GM21367 (cell line): ENCODE measurements at regions not wholly inside any gene's neighbourhood (a gene's known extent, or its start where the extent isn't known, plus 50 kb on each side); places are given as distances from the start of the nearest gene placed in this dataset.
"Not testable (repeated sequence)": the region's sequence is repeated elsewhere in the genome, so short reads cannot be mapped to it uniquely, and the experiment has no call there.

Experiments
- ATAC-seq: cut with Tn5 transposase; IDR thresholded peaks from one replicate; pipeline ENCODE4 v1.9.1; 2021; ENCODE audit not compliant: unreplicated experiment

DNA sequence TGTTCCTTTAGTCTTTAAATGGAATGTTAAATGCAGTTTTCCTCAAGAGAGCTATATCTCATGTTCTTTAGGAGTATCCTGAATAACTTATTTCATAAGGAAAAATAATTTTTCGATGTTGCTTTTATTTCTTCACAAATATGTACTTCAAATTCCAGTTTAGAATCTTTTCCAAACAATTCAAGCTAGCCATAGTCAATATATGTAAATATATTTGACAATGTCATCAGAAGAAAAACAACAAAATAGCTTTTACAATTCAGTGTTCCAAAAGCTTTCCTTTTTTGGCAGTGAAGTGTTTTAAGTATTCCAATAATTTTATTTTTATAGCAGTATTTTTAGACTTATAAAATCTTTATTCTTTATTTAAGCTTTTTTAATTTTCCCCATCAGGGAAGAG lies 1532.0 kb downstream of the PCDH18 start:
- ATAC-seq: no peak

- no peak for ATAC-seq
These were observed 1537.9 kb downstream of the PCDH18 start for GRCh38 chr4:135994360-135994759.

DNA sequence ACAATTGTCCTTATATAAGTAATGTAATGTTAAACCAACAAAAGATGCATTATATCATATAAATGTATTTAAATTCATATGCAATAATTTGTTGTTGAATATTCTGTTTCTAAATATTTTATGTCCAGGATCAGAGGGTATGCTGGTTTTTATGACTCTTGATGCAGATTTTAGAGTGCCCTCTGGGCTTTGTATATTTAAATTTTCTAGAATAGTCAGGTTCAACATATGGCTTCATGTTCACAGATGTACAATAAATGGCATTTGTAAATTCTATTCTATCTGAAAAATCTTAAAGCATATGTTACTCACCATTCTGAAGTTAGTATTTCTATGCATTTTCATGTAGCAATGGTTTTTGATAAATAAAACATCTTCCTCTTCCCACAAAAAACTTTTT lies 1555.4 kb downstream of the PCDH18 start:
- ATAC-seq: no peak

- no peak for ATAC-seq
These were observed 1565.4 kb downstream of the PCDH18 start for GRCh38 chr4:135966936-135967335.

- ATAC-seq: no peak
These were observed 1569.3 kb downstream of the PCDH18 start for GRCh38 chr4:135963009-135963408.

DNA sequence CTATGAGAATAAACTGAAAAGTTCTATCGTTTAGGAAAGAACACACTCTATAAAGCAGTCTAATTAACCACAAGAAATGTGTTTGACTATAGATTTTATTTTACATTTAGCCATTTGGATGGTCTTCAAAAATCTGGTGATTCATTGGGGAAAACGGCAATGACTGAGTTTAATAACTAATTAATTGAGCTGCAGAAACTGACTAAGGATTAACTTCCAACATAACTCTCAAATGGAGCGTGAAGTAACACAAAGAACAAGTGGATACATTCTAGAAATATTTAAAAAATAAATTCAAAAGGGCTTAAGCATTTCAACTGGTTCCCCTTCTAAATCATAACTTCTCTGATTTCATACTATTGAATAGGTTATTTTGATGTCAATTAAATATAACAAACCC lies 1582.4 kb downstream of the PCDH18 start:
- no peak for ATAC-seq

DNA sequence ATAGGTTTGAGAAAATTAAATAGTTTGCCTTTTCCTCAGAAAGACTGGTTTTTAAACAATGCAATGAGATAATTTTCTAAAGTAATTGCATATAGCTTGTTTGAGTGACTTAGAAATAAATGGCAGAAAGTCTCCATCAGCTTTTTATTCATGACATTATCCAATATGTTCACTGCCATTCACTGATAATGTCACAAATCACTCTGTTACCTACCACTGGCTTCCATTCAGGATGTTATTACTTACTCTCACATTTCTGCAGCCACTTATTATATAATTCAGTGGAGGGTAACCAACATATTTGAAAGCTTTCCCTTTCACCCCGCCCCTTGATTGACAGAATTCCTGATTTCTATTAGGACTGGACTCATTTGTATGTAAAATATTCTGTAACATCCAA lies 1583.5 kb downstream of the PCDH18 start:
- no peak for ATAC-seq

- ATAC-seq: no peak
These were observed 1590.6 kb downstream of the PCDH18 start for GRCh38 chr4:135941671-135942070.

GRCh38 chr4:135934026-135934425 lies 1598.3 kb downstream of the PCDH18 start:
- no peak for ATAC-seq

DNA sequence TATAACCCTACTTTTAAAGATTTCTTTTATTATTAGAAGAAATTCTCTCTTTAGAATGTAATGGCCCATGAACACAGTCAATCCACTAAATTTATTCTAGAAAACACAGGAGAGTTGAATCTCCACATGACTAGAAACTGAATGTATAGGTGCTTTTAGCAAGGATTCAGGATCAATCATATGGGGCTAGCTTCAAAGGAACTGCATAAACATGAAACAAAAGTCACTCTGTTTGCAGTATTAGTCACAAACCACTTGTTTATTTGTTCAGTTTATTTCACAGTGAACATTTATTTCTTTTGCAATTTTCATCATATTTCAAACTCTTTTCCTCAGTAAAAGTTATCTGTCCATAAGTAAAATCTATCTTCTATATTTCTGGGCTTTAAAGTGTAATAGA lies 1604.6 kb downstream of the PCDH18 start:
- ATAC-seq: no peak

DNA sequence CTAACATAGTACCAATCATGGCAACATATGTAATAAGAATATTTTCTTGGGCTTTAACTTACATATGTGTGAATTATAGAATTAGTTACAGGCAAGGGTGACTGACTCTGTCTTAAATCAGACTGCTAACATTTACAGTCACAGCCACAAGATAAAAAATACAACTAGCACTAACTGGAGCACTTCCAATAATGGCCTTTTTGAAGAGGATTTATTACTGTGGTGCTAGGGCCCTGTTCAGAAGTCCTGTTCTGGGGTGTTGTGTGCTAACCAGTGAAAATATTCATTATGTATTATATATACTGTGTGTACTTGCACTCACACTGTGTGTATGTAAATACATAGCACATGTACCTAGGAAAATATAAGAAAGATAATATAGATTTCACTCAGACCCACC lies 1611.2 kb downstream of the PCDH18 start:
- no peak for ATAC-seq

DNA sequence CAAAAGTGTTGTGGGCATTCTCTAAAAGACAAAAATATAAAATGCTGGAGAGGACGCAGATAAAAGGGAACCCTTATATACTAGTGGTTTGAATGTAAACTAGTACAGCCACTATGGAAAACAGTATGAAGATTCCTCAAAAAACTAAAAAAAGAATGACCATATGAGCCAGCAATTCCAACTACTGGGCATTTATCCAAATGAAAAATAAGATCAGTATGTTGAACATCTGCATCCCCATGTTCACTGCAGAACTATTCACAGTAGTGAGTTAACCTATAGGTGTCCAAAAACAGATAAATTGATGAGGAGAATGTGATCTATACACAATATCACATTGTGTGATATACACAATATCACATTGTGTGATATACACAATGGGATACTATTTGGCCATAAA lies 1615.3 kb downstream of the PCDH18 start:
- no peak for ATAC-seq

DNA sequence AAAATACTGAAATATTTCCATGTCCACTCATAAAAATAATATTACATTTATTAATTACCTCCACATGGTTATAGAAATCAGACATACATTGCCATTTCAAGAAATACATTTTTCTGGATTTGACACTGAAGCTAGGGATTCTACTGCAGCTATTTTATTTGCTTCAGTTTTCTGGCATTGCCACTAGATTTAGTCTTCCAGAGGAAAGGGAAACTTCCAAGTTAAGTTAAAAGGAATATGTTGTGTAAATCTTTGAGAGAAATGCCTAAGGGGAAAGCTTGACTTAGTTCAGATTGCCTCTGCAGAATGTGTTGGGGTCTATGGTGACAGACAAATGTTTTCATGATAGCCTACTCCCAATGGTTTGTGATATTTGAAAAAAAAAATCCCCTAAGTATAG lies 1631.3 kb downstream of the PCDH18 start:
- ATAC-seq: no peak

- ATAC-seq: not testable (repeated sequence)
These were observed 1662.7 kb upstream of the PABPC4L start for GRCh38 chr4:135864304-135864703.

GRCh38 chr4:135840781-135841180 lies 1639.2 kb upstream of the PABPC4L start:
- no peak for ATAC-seq

- no peak for ATAC-seq
These were observed 1638.1 kb upstream of the PABPC4L start for GRCh38 chr4:135839712-135840111.

DNA sequence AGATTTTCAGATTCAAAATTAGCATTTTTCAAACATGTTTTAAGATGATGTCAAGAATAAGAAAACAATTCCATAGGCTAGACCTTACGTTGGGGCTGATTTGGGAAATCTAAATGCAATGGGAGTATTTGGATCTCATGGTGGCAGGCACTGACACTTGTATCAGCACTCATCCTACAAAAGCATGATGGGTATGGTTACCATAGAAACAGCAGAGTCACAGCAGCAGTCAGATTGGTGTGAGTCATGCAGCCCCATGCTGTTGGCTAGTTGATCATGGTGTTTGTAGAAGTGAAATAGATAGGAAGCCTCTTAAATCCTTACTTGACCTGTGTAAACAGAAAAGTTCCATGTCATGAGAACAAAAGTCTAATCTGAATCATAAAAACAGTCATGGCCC lies 1637.3 kb upstream of the PABPC4L start:
- ATAC-seq: no peak

GRCh38 chr4:135834471-135834870 lies 1632.9 kb upstream of the PABPC4L start:
- no peak for ATAC-seq

GRCh38 chr4:135833529-135833928 lies 1631.9 kb upstream of the PABPC4L start:
- no peak for ATAC-seq

DNA sequence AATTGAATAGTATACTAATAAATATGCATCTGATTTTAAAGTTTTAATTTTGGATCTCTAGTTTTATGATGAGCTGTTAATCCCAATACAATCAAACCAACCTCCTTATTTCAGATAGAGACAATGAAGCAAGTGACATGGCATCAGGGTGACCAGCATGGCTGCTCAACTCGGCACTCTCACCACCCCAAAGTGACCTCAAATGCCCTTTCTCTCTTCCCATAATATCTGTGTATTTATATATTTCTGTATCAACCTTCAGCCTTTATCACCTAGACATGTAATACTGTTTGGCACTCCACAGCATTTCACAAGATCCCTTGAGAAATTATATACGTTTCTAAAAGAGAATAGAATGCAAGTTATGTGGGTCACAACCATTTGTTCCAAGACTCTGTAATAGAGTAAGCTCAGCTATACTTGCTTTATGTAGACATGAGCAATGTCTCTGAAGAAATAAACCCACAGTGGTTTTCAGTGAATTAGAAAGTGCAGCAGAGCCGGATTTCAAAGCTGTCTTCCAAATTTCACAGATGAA lies 1623.2 kb upstream of the PABPC4L start:
- ATAC-seq: no peak

GRCh38 chr4:135804785-135805184 lies 1603.2 kb upstream of the PABPC4L start:
- no peak for ATAC-seq

GRCh38 chr4:135777361-135777760 lies 1575.8 kb upstream of the PABPC4L start:
- ATAC-seq: no peak

GRCh38 chr4:135775909-135776308 lies 1574.3 kb upstream of the PABPC4L start:
- ATAC-seq: no peak

DNA sequence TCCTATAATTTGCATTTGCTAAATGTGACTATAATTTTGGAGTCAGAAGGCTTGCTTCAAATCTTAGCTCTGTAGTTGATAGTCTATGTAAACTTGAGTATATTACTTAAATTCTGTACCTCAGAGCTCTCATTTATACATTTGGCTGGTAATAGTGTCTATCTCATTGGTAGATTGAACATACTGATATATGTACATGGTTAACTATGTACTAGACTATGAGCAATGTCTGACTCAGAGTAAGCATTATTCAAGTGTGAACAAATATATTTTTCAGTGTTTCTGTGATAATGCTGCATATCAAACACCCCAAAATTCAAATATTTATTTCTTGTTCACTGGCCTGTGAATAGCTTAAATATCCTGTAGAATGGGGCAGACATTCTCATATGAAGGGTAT lies 1568.9 kb upstream of the PABPC4L start:
- ATAC-seq: no peak
